ENCODE measurements at regions not wholly inside any gene's neighbourhood (a gene's known extent, or its start where the extent isn't known, plus 50 kb on each side); places are given as distances from the start of the nearest gene placed in this dataset.

DNA sequence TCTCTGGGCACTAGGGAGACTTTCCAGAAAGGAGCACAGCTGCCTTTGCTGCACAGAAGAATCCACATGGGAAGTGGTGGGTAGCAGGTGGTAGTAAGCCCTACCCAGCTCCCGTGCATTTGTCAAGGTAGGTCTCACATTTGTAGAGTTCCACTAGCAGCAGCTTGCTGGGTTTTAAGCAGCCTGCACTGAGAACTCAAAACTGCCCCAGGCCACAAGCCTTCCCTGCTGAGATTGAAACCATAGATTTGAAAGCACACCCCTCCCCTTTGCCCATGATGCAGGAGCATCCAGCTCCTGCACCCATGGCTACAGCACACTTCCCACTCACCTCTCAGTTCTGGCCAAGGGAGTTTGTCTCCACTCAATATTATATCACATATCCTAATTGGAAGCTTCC, 604.5 kb upstream of the STEAP1 start:
- TF ChIP-seq, protein P1, sequence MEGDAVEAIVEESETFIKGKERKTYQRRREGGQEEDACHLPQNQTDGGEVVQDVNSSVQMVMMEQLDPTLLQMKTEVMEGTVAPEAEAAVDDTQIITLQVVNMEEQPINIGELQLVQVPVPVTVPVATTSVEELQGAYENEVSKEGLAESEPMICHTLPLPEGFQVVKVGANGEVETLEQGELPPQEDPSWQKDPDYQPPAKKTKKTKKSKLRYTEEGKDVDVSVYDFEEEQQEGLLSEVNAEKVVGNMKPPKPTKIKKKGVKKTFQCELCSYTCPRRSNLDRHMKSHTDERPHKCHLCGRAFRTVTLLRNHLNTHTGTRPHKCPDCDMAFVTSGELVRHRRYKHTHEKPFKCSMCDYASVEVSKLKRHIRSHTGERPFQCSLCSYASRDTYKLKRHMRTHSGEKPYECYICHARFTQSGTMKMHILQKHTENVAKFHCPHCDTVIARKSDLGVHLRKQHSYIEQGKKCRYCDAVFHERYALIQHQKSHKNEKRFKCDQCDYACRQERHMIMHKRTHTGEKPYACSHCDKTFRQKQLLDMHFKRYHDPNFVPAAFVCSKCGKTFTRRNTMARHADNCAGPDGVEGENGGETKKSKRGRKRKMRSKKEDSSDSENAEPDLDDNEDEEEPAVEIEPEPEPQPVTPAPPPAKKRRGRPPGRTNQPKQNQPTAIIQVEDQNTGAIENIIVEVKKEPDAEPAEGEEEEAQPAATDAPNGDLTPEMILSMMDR (IDR thresholded peaks at IDR 0.05; ENCODE audit: insufficient read depth, low read length): no peak
- TF ChIP-seq POLR2AphosphoS5 (IDR thresholded peaks at IDR 0.05; ENCODE audit: low read depth): no peak
